CD4-positive, alpha-beta T cell treated with Interleukin-4 for 1 hour (primary cell): ENCODE measurements at regions not wholly inside any gene's neighbourhood (a gene's known extent, or its start where the extent isn't known, plus 50 kb on each side); places are given as distances from the start of the nearest gene placed in this dataset.
"Not testable (repeated sequence)": the region's sequence is repeated elsewhere in the genome, so short reads cannot be mapped to it uniquely, and the experiment has no call there.

ENCODE experiments used
- DNase-seq, 2 donors: peaks; one replicate each; pipeline ENCODE4 v3.0.0-alpha.2; 2020 to 2022

GRCh38 chr6:133802861-133803260 is 86.1 kb upstream of the TCF21 start:
- DNase-seq, result no peak

GRCh38 chr6:133804265-133804664 is 84.6 kb upstream of the TCF21 start:
- no peak for DNase-seq

GRCh38 chr6:133805876-133806275 is 83.0 kb upstream of the TCF21 start:
- no peak for DNase-seq

- DNase-seq, result no peak
Measured at GRCh38 chr6:133806382-133807140, 82.4 kb upstream of the TCF21 start.

- DNase-seq, result no peak
Measured at GRCh38 chr6:133807501-133807900, 81.4 kb upstream of the TCF21 start.

GRCh38 chr6:133809406-133809805 is 79.5 kb upstream of the TCF21 start:
- no peak for DNase-seq

GRCh38 chr6:133811557-133811956 is 77.4 kb upstream of the TCF21 start:
- DNase-seq, result no peak

- DNase-seq, result not testable (repeated sequence)
Measured at GRCh38 chr6:133812446-133812845, 76.5 kb upstream of the TCF21 start.

GRCh38 chr6:133814238-133814637 is 74.7 kb upstream of the TCF21 start:
- DNase-seq, result no peak

- DNase-seq, result no peak
Measured at GRCh38 chr6:133814797-133815196, 74.1 kb upstream of the TCF21 start.

GRCh38 chr6:133815313-133815712 is 73.6 kb upstream of the TCF21 start:
- no peak for DNase-seq

GRCh38 chr6:133816171-133816570 is 72.7 kb upstream of the TCF21 start:
- no peak for DNase-seq

GRCh38 chr6:133817460-133818047 is 71.4 kb upstream of the TCF21 start:
- peak in 1 of 2 donors; percentile 10 for DNase-seq

- DNase-seq, result no peak
Measured at GRCh38 chr6:133818320-133818719, 70.6 kb upstream of the TCF21 start.

GRCh38 chr6:133820208-133820607 is 68.7 kb upstream of the TCF21 start:
- DNase-seq, result no peak

GRCh38 chr6:133827766-133828165 is 61.1 kb upstream of the TCF21 start:
- DNase-seq, result no peak

- no peak for DNase-seq
Measured at GRCh38 chr6:133833949-133834359, 55.0 kb upstream of the TCF21 start.

GRCh38 chr6:133834472-133835170 is 54.3 kb upstream of the TCF21 start:
- DNase-seq, result no peak

- DNase-seq, result no peak
Measured at GRCh38 chr6:133835901-133836300, 53.0 kb upstream of the TCF21 start.

- peak; percentile 28 to 47 for DNase-seq
Measured at GRCh38 chr6:133837801-133838349, 51.0 kb upstream of the TCF21 start.
